CD4-positive, alpha-beta T cell (primary cell): ENCODE measurements at regions not wholly inside any gene's neighbourhood (a gene's known extent, or its start where the extent isn't known, plus 50 kb on each side); places are given as distances from the start of the nearest gene placed in this dataset.

Source experiments
- ATAC-seq: fragments of 200-7000 bp; cut with Tn5 transposase; one replicate; pipeline ENCODE4 v1.10.0; 2022; ENCODE audit warnings: mild to moderate bottlenecking; ENCODE audit not compliant: poor library complexity
- CTCF ChIA-PET: fragments of 350-600 bp; sonication (Branson Sonifier 250); formaldehyde crosslinking; loops from one replicate; lab custom pipeline; 2021; ENCODE audit warnings: antibody characterized with exemption, inconsistent platforms; lab: Charles Lee
- POLR2A ChIA-PET: fragments of 350-600 bp; sonication (Branson Sonifier 250); formaldehyde crosslinking; loops from one replicate; lab custom pipeline; 2021; ENCODE audit warnings: antibody characterized with exemption, inconsistent platforms; lab: Charles Lee
- DNase-seq, 14 experiments: peaks; one replicate each; pipeline ENCODE4 v3.0.0-alpha.2; 2013 to 2020; ENCODE audit warnings: mixed read lengths in 2 of 14
- H3K27ac ChIP-seq, 2 donors: one replicate each; pipeline versions ENCODE4 v1.5.1 to v1.7.0; 2013; ENCODE audit warnings: low read length in 2 of 2, low read depth in 1 of 2, mild to moderate bottlenecking in 1 of 2
- H3K27me3 ChIP-seq, 2 experiments: 1 replicate in 1 of 2; 2 replicates in 1 of 2; pipeline versions ENCODE4 v1.6.1 to v1.7.0; 2013; ENCODE audit warnings: low read length in 2 of 2, control low read depth in 1 of 2, mild to moderate bottlenecking in 1 of 2, moderate library complexity in 1 of 2; ENCODE audit not compliant: insufficient read depth in 2 of 2, control insufficient read depth in 1 of 2
- H3K36me3 ChIP-seq: one replicate; pipeline ENCODE4 v1.6.1; 2013; ENCODE audit warnings: low read length, control low read depth; ENCODE audit not compliant: insufficient read depth
- H3K4me1 ChIP-seq: one replicate; pipeline ENCODE4 v1.6.1; 2013; ENCODE audit warnings: low read length, control low read depth; ENCODE audit not compliant: insufficient read depth
- H3K4me3 ChIP-seq: one replicate; pipeline ENCODE4 v1.5.1; 2013; ENCODE audit warnings: mild to moderate bottlenecking, low read length, moderate library complexity
- H3K9me3 ChIP-seq, 2 experiments: 1 replicate in 1 of 2; 2 replicates in 1 of 2; pipeline versions ENCODE4 v1.6.1 to v1.7.0; 2013; ENCODE audit warnings: low read length in 2 of 2, mild to moderate bottlenecking in 2 of 2, control low read depth in 1 of 2, moderate library complexity in 1 of 2; ENCODE audit not compliant: control insufficient read depth in 1 of 2, insufficient read depth in 1 of 2
- H3K27ac Mint-ChIP-seq: one replicate; pipeline ENCODE4 v1.8.0; 2020; ENCODE audit warnings: mixed read lengths
- H3K27me3 Mint-ChIP-seq: one replicate; pipeline ENCODE4 v1.8.0; 2021; ENCODE audit warnings: mixed read lengths
- H3K36me3 Mint-ChIP-seq: one replicate; pipeline ENCODE4 v1.8.0; 2021; ENCODE audit warnings: low read depth, mixed read lengths
- H3K4me1 Mint-ChIP-seq: one replicate; pipeline ENCODE4 v1.8.0; 2021; ENCODE audit warnings: low read depth, mixed read lengths
- H3K4me3 Mint-ChIP-seq: one replicate; pipeline ENCODE4 v1.8.0; 2020; ENCODE audit warnings: mild to moderate bottlenecking, mixed read lengths
- H3K9me3 Mint-ChIP-seq: one replicate; pipeline ENCODE4 v1.8.0; 2020; ENCODE audit warnings: mixed read lengths
- CTCF ChIP-seq: fragments of 200-600 bp; IDR thresholded peaks from one replicate; pipeline ENCODE4 v1.8.0; 2022; ENCODE audit warnings: antibody characterized with exemption, mild to moderate bottlenecking
- intact Hi-C, 2 experiments: fragments of 100-400 bp; cut with DNase I in 1 of 2; cut with micrococcal nuclease in 1 of 2; formaldehyde crosslinking; loops; one replicate each; pipeline versions ENCODE4 v1.15.1 to v1.9.0; 2023 to 2025; cut with DNase I, micrococcal nuclease

DNA sequence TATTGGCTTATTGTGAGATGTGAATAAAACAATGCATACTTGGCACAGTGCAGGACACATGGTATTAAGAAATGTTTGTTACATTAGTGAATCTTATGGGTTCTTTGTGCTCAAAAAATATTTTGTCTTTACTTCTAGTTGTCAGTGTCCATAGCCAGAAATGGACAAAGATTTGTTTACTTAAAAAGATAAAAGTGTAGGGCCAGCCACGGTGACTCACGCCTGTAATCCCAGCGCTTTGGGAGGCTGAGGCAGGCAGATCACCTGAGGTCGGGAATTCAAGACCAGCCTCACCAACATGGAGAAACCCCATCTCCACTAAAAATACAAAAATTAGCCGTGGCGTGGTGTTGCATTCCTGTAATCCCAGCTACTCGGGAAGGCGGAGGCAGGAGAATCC lies 654.6 kb upstream of the NEGR1 start:
- Histone ChIP-seq H3K4me3 (no peak overlapping the region), H3K36me3 (no peaks in the 10 kb centered on the region), H3K9me3 (peaks cover 3% of the 10 kb centered on the region in 2 experiments), H3K4me1 (no peaks in the 10 kb centered on the region), H3K27ac (no peak overlapping the region), H3K27me3 (no peaks in the 10 kb centered on the region)
- intact Hi-C loops, result no loop called here
- TF ChIP-seq CTCF, result no peak
- Mint-ChIP-seq H3K9me3 (peaks cover 4% of the 10 kb centered on the region), H3K4me1 (no peaks in the 10 kb centered on the region), H3K36me3 (no peaks in the 10 kb centered on the region), H3K27ac (no peak overlapping the region), H3K4me3 (no peak overlapping the region), H3K27me3 (no peaks in the 10 kb centered on the region)
- POLR2A ChIA-PET, result no interaction called here
- CTCF ChIA-PET, result no interaction called here
- DNase-seq (no peak), ATAC-seq (no peak)

GRCh38 chr1:72936151-72936740 lies 653.9 kb upstream of the NEGR1 start:
- Mint-ChIP-seq H3K4me1 (no peaks in the 10 kb centered on the region), H3K4me3 (no peak overlapping the region), H3K27ac (no peak overlapping the region), H3K36me3 (no peaks in the 10 kb centered on the region), H3K9me3 (peaks cover 4% of the 10 kb centered on the region), H3K27me3 (no peaks in the 10 kb centered on the region)
- no peak for TF ChIP-seq CTCF
- Histone ChIP-seq H3K4me1 (no peaks in the 10 kb centered on the region), H3K4me3 (no peak overlapping the region), H3K36me3 (no peaks in the 10 kb centered on the region), H3K27me3 (no peaks in the 10 kb centered on the region), H3K9me3 (peaks cover 3% of the 10 kb centered on the region in 2 experiments), H3K27ac (no peak overlapping the region)
- intact Hi-C loops, result no loop called here
- DNase-seq, result no peak
- ChIA-PET CTCF (no interaction called here), POLR2A (no interaction called here)
- ATAC-seq, result no peak

- no peak for TF ChIP-seq CTCF
- Mint-ChIP-seq H3K4me3 (no peak overlapping the region), H3K27ac (no peak overlapping the region), H3K27me3 (no peaks in the 10 kb centered on the region), H3K36me3 (no peaks in the 10 kb centered on the region), H3K4me1 (no peaks in the 10 kb centered on the region), H3K9me3 (peaks cover 3% of the 10 kb centered on the region)
- Histone ChIP-seq H3K36me3 (no peaks in the 10 kb centered on the region), H3K27me3 (no peaks in the 10 kb centered on the region), H3K4me1 (no peaks in the 10 kb centered on the region), H3K9me3 (peaks cover 2 to 3% of the 10 kb centered on the region in 2 experiments), H3K27ac (no peak overlapping the region), H3K4me3 (no peak overlapping the region)
- DNase-seq (no peak), ATAC-seq (no peak)
- ChIA-PET CTCF (no interaction called here), POLR2A (no interaction called here)
- intact Hi-C loops, result no loop called here
These were observed 649.7 kb upstream of the NEGR1 start for GRCh38 chr1:72932025-72932424.
